Glutamatergic neuron (in vitro differentiated cells): ENCODE measurements at regions not wholly inside any gene's neighbourhood (a gene's known extent, or its start where the extent isn't known, plus 50 kb on each side); places are given as distances from the start of the nearest gene placed in this dataset.

Experiments
- DNase-seq: peaks from one replicate; pipeline ENCODE4 v3.0.0; 2022
- H3K27ac Mint-ChIP-seq: one replicate; pipeline ENCODE4 v1.8.0; 2020; ENCODE audit warnings: mild to moderate bottlenecking, mixed read lengths, inconsistent platforms; ENCODE audit not compliant: unreplicated experiment
- H3K27me3 Mint-ChIP-seq: one replicate; pipeline ENCODE4 v1.8.0; 2020; ENCODE audit warnings: mild to moderate bottlenecking, moderate library complexity, mixed read lengths, inconsistent platforms; ENCODE audit not compliant: unreplicated experiment
- H3K36me3 Mint-ChIP-seq: one replicate; pipeline ENCODE4 v1.8.0; 2020; ENCODE audit warnings: mild to moderate bottlenecking, mixed read lengths, inconsistent platforms; ENCODE audit not compliant: unreplicated experiment
- H3K4me1 Mint-ChIP-seq: one replicate; pipeline ENCODE4 v1.8.0; 2020; ENCODE audit warnings: mild to moderate bottlenecking, low read depth, mixed read lengths, inconsistent platforms; ENCODE audit not compliant: unreplicated experiment
- H3K4me3 Mint-ChIP-seq: one replicate; pipeline ENCODE4 v1.8.0; 2020; ENCODE audit warnings: mild to moderate bottlenecking, mixed read lengths, inconsistent platforms; ENCODE audit not compliant: unreplicated experiment
- H3K9me3 Mint-ChIP-seq: one replicate; pipeline ENCODE4 v1.8.0; 2020; ENCODE audit warnings: mild to moderate bottlenecking, moderate library complexity, mixed read lengths, inconsistent platforms; ENCODE audit not compliant: unreplicated experiment
- TF ChIP-seq, protein P1 (sequence below): fragments of 200-600 bp; sonication (generic); IDR thresholded peaks from one replicate; pipeline ENCODE4 v1.5.0; 2021; ENCODE audit not compliant: partially characterized antibody, unreplicated experiment

DNA sequence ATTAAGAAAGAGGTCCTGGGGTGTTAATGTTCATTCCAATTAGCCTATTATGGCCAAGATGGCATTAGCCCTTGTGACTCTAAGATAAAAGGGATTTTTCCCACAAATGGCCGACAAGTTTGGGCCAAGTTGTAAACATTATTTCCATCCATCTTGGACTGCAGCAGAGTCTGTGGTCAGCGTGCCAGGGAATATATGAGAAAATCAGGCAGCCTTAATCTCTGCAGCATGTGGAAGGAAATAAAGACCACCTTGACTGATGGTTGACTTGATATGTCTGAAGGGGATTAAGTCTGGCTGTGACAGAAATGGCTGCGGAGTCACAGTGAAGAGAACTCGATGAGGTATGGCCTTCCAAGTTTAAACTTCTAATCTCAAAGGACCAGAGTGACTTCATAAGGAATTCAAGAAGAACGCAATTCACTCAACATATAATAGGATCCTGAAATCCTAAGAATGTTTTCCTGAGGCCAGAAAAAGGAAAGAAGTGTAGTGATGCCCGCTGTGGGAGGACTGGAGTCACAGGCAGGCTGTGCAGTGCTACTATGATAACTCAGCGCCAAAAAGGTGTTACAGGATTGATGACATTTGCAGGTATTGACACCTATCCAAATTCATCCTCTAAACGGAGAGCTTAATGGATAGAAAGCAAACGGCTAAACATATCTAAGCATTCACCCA lies 287.1 kb downstream of the SEC61B start:
- no peaks in the 10 kb centered on the region for H3K36me3 Mint-ChIP-seq
- H3K9me3 Mint-ChIP-seq: no peaks in the 10 kb centered on the region
- TF ChIP-seq, protein P1, sequence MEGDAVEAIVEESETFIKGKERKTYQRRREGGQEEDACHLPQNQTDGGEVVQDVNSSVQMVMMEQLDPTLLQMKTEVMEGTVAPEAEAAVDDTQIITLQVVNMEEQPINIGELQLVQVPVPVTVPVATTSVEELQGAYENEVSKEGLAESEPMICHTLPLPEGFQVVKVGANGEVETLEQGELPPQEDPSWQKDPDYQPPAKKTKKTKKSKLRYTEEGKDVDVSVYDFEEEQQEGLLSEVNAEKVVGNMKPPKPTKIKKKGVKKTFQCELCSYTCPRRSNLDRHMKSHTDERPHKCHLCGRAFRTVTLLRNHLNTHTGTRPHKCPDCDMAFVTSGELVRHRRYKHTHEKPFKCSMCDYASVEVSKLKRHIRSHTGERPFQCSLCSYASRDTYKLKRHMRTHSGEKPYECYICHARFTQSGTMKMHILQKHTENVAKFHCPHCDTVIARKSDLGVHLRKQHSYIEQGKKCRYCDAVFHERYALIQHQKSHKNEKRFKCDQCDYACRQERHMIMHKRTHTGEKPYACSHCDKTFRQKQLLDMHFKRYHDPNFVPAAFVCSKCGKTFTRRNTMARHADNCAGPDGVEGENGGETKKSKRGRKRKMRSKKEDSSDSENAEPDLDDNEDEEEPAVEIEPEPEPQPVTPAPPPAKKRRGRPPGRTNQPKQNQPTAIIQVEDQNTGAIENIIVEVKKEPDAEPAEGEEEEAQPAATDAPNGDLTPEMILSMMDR: no peak
- DNase-seq: no peak
- no peak overlapping the region for H3K27ac Mint-ChIP-seq
- no peaks in the 10 kb centered on the region for H3K27me3 Mint-ChIP-seq
- no peaks in the 10 kb centered on the region for H3K4me1 Mint-ChIP-seq
- H3K4me3 Mint-ChIP-seq: no peak overlapping the region

DNA sequence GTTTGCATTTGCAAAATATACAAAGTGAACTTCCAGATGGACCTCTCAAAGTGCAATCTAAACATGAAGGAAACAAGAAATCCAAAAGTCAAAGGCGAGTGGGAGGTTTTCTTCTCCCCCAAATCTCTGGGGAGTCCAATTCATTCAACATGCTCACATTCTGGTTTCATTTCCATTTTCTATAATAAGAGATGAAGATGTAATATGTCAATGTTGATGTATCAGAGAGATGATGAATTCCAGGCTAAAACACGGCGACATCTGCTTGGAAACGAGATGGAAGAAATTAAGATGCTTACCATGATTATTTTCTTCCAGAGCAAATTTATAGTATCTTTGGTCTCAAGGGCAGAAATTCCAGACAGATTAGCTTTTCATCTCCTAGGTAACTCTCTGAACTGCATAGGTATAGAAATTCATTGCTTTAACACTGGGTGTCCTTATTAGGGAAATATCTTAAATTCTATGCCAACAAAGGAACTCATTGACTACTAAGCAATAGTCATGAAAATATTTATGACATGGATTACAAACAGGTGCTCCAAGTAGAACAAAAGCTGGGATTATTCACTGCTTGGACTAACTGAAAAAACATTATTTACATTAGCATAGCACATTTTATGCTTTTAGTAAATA lies 287.9 kb downstream of the SEC61B start:
- Mint-ChIP-seq H3K4me3 (no peak overlapping the region), H3K27me3 (peaks cover 2% of the 10 kb centered on the region), H3K4me1 (no peaks in the 10 kb centered on the region), H3K27ac (no peak overlapping the region), H3K9me3 (no peaks in the 10 kb centered on the region), H3K36me3 (no peaks in the 10 kb centered on the region)
- TF ChIP-seq, protein P1: no peak
- no peak for DNase-seq

GRCh38 chr9:99511723-99512122 lies 289.6 kb downstream of the SEC61B start:
- TF ChIP-seq, protein P1: no peak
- H3K4me3 Mint-ChIP-seq: no peak overlapping the region
- no peak overlapping the region for H3K27ac Mint-ChIP-seq
- peaks cover 2% of the 10 kb centered on the region for H3K27me3 Mint-ChIP-seq
- DNase-seq: no peak
- H3K36me3 Mint-ChIP-seq: no peaks in the 10 kb centered on the region
- no peaks in the 10 kb centered on the region for H3K9me3 Mint-ChIP-seq
- peaks cover 7% of the 10 kb centered on the region for H3K4me1 Mint-ChIP-seq

DNA sequence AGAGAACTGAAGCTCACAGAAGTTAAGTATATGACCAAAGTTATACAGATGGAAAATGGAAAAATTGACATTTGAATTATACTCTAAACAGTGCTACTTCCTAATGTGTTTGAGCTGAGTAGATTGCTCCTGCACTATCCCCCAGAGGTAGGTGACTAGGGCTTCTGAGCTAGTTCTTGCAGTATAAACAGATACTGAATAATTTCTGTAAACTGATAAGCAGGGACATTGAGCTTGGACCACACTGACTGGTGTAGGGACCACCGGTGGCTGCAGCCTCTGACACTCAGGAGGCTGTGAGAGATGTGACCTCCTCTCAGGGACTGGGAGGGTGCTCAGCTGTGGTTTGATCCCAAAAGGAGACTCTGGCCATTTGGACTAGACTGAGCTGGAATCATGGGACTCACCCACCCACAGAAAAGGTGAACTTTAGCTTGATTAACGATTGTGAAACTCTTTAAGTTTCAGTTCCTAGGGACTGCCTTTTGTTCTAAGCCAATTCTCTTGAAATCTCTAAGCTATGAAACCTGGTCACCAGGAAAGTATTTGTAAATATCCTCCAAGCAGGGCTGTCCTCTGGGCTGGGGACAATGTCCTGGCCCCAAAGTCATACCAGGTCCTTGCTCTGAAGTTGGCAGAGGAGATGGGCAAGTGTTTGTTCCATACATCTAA lies 291.5 kb downstream of the SEC61B start:
- H3K9me3 Mint-ChIP-seq: no peaks in the 10 kb centered on the region
- TF ChIP-seq, protein P1: no peak

DNA sequence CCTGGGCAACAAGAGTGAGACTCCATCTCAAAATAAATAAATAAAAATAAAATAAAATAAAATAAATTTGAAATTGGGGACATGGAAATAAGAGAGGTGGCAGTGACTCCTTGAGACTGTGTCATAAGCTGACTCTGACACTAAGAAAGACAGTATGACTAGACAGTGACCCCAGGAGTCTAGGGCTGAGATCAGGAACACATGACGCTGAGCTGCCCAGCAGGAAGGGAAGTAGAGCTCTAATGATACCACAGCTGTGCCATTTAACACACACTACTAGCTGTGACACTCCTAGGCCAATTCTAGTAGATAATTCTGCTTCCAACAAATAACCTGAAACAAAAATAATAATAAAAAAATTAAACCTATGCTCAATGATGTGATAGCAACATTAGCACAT lies 293.0 kb downstream of the SEC61B start:
- H3K4me1 Mint-ChIP-seq: peaks cover 8% of the 10 kb centered on the region
- no peaks in the 10 kb centered on the region for H3K9me3 Mint-ChIP-seq
- TF ChIP-seq, protein P1: no peak
- DNase-seq: no peak
- H3K4me3 Mint-ChIP-seq: no peak overlapping the region
- H3K27ac Mint-ChIP-seq: no peak overlapping the region
- H3K36me3 Mint-ChIP-seq: no peaks in the 10 kb centered on the region
- H3K27me3 Mint-ChIP-seq: peaks cover 2% of the 10 kb centered on the region

More for the DNA sequence above, 291.5 kb downstream of the SEC61B start:
- H3K27me3 Mint-ChIP-seq: peaks cover 2% of the 10 kb centered on the region
- no peak overlapping the region for H3K4me3 Mint-ChIP-seq
- no peak for DNase-seq
- H3K4me1 Mint-ChIP-seq: peaks cover 8% of the 10 kb centered on the region
- no peak overlapping the region for H3K27ac Mint-ChIP-seq
- no peaks in the 10 kb centered on the region for H3K36me3 Mint-ChIP-seq
